ENCODE measurements at regions not wholly inside any gene's neighbourhood (a gene's known extent, or its start where the extent isn't known, plus 50 kb on each side); places are given as distances from the start of the nearest gene placed in this dataset.

- TF ChIP-seq CDX4 (CRISPR knock-in tag; IDR thresholded peaks at IDR 0.05; ENCODE audit: borderline replicate concordance), result no peak
- TF ChIP-seq TEAD4 (CRISPR knock-in tag; IDR thresholded peaks at IDR 0.05), result no peak
- no peak for TF ChIP-seq NR2C2 (CRISPR knock-in tag; IDR thresholded peaks at IDR 0.05)
- TF ChIP-seq NR3C1 (CRISPR knock-in tag; conservative IDR thresholded peaks at IDR 0.05; ENCODE audit: low read depth), result no peak
- no peak for TF ChIP-seq KAT7 (CRISPR knock-in tag; IDR thresholded peaks at IDR 0.05; ENCODE audit: borderline replicate concordance)
- TF ChIP-seq, protein P1, sequence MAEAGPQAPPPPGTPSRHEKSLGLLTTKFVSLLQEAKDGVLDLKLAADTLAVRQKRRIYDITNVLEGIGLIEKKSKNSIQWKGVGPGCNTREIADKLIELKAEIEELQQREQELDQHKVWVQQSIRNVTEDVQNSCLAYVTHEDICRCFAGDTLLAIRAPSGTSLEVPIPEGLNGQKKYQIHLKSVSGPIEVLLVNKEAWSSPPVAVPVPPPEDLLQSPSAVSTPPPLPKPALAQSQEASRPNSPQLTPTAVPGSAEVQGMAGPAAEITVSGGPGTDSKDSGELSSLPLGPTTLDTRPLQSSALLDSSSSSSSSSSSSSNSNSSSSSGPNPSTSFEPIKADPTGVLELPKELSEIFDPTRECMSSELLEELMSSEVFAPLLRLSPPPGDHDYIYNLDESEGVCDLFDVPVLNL (CRISPR knock-in tag; IDR thresholded peaks at IDR 0.05; ENCODE audit: borderline replicate concordance, low read depth), result no peak
- TF ChIP-seq ZBTB21 (CRISPR knock-in tag; IDR thresholded peaks at IDR 0.05; ENCODE audit: borderline replicate concordance), result no peak
- TF ChIP-seq FOXK1 (CRISPR knock-in tag; IDR thresholded peaks at IDR 0.05), result no peak
- no peak for TF ChIP-seq SMAD4 (CRISPR knock-in tag; IDR thresholded peaks at IDR 0.05)
- TF ChIP-seq CREB1 (CRISPR knock-in tag; IDR thresholded peaks at IDR 0.05), result no peak
Observed at GRCh38 chr20:11296221-11296620, 621.5 kb upstream of the BTBD3 start (continued).

- peak overlapping the region; percentile 12; the same call in 1 of the 2 replicates for H3K27ac Mint-ChIP-seq
- DNase-seq (ENCODE audit: low spot score), result no peak
- CTCF ChIA-PET, result no interaction called here
- TF ChIP-seq CDX4 (CRISPR knock-in tag; IDR thresholded peaks at IDR 0.05; ENCODE audit: borderline replicate concordance) (no peak), TEAD1 (CRISPR knock-in tag; IDR thresholded peaks at IDR 0.05) (no peak), KAT7 (CRISPR knock-in tag; IDR thresholded peaks at IDR 0.05; ENCODE audit: borderline replicate concordance) (no peak), NR2C2 (CRISPR knock-in tag; IDR thresholded peaks at IDR 0.05) (no peak), TP53 (CRISPR knock-in tag; IDR thresholded peaks at IDR 0.05) (no peak), EMX1 (CRISPR knock-in tag; IDR thresholded peaks at IDR 0.05) (no peak), ETV6 (CRISPR knock-in tag; IDR thresholded peaks at IDR 0.05) (no peak), ZNF396 (CRISPR knock-in tag; IDR thresholded peaks at IDR 0.05; ENCODE audit: borderline replicate concordance) (no peak), ZNF138 (CRISPR knock-in tag; conservative IDR thresholded peaks at IDR 0.05) (no peak), NFATC4 (CRISPR knock-in tag; IDR thresholded peaks at IDR 0.05) (no peak), E2F1 (CRISPR knock-in tag; IDR thresholded peaks at IDR 0.05) (no peak), FOXJ3 (CRISPR knock-in tag; IDR thresholded peaks at IDR 0.05; ENCODE audit: borderline replicate concordance) (no peak), ZNF416 (CRISPR knock-in tag; IDR thresholded peaks at IDR 0.05) (no peak)
- TF ChIP-seq, protein P2, sequence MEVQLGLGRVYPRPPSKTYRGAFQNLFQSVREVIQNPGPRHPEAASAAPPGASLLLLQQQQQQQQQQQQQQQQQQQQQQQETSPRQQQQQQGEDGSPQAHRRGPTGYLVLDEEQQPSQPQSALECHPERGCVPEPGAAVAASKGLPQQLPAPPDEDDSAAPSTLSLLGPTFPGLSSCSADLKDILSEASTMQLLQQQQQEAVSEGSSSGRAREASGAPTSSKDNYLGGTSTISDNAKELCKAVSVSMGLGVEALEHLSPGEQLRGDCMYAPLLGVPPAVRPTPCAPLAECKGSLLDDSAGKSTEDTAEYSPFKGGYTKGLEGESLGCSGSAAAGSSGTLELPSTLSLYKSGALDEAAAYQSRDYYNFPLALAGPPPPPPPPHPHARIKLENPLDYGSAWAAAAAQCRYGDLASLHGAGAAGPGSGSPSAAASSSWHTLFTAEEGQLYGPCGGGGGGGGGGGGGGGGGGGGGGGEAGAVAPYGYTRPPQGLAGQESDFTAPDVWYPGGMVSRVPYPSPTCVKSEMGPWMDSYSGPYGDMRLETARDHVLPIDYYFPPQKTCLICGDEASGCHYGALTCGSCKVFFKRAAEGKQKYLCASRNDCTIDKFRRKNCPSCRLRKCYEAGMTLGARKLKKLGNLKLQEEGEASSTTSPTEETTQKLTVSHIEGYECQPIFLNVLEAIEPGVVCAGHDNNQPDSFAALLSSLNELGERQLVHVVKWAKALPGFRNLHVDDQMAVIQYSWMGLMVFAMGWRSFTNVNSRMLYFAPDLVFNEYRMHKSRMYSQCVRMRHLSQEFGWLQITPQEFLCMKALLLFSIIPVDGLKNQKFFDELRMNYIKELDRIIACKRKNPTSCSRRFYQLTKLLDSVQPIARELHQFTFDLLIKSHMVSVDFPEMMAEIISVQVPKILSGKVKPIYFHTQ (CRISPR knock-in tag; IDR thresholded peaks at IDR 0.05), result no peak
- TF ChIP-seq, protein P3, sequence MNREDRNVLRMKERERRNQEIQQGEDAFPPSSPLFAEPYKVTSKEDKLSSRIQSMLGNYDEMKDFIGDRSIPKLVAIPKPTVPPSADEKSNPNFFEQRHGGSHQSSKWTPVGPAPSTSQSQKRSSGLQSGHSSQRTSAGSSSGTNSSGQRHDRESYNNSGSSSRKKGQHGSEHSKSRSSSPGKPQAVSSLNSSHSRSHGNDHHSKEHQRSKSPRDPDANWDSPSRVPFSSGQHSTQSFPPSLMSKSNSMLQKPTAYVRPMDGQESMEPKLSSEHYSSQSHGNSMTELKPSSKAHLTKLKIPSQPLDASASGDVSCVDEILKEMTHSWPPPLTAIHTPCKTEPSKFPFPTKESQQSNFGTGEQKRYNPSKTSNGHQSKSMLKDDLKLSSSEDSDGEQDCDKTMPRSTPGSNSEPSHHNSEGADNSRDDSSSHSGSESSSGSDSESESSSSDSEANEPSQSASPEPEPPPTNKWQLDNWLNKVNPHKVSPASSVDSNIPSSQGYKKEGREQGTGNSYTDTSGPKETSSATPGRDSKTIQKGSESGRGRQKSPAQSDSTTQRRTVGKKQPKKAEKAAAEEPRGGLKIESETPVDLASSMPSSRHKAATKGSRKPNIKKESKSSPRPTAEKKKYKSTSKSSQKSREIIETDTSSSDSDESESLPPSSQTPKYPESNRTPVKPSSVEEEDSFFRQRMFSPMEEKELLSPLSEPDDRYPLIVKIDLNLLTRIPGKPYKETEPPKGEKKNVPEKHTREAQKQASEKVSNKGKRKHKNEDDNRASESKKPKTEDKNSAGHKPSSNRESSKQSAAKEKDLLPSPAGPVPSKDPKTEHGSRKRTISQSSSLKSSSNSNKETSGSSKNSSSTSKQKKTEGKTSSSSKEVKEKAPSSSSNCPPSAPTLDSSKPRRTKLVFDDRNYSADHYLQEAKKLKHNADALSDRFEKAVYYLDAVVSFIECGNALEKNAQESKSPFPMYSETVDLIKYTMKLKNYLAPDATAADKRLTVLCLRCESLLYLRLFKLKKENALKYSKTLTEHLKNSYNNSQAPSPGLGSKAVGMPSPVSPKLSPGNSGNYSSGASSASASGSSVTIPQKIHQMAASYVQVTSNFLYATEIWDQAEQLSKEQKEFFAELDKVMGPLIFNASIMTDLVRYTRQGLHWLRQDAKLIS (CRISPR knock-in tag; IDR thresholded peaks at IDR 0.05; ENCODE audit: borderline replicate concordance), result no peak
- TF ChIP-seq, protein P4, sequence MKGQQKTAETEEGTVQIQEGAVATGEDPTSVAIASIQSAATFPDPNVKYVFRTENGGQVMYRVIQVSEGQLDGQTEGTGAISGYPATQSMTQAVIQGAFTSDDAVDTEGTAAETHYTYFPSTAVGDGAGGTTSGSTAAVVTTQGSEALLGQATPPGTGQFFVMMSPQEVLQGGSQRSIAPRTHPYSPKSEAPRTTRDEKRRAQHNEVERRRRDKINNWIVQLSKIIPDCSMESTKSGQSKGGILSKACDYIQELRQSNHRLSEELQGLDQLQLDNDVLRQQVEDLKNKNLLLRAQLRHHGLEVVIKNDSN (CRISPR knock-in tag; IDR thresholded peaks at IDR 0.05), result no peak
- peaks cover 7% of the 10 kb centered on the region; the same call in 1 of the 2 replicates for H3K9me3 Mint-ChIP-seq
- no peaks in the 10 kb centered on the region for H3K27me3 Mint-ChIP-seq (ENCODE audit: low read depth)
- H3K4me1 Mint-ChIP-seq, result peaks cover 25% of the 10 kb centered on the region
- POLR2A ChIA-PET, result no interaction called here
- H3K36me3 Mint-ChIP-seq, result no peaks in the 10 kb centered on the region
- H3K4me3 Mint-ChIP-seq, result no peak overlapping the region
- no peak; the same call in 1 of the 2 replicates for ATAC-seq
Observed at GRCh38 chr20:11296951-11297350, 620.7 kb upstream of the BTBD3 start.
